OCI-LY7 (cell line): ENCODE measurements at regions not wholly inside any gene's neighbourhood (a gene's known extent, or its start where the extent isn't known, plus 50 kb on each side); places are given as distances from the start of the nearest gene placed in this dataset.

Source experiments
- BruUV-seq: library from RNA; stranded (reverse); fragments of 400-500 nt; replicated peaks from 2 replicates; lab custom pipeline; 2021; lab: Mats Ljungman, UMichigan
- CTCF ChIA-PET: fragments of 300-600 bp; sonication (Branson Sonifier 250); formaldehyde crosslinking; loops from one replicate; lab custom pipeline; 2022; ENCODE audit warnings: antibody characterized with exemption; ENCODE audit not compliant: unreplicated experiment; lab: Charles Lee
- POLR2A ChIA-PET: fragments of 300-600 bp; sonication (Branson Sonifier 250); formaldehyde crosslinking; loops from one replicate; lab custom pipeline; 2022; ENCODE audit warnings: antibody characterized with exemption; lab: Charles Lee
- DNase-seq: peaks from one replicate; pipeline ENCODE4 v3.0.0-alpha.2; 2015; ENCODE audit warnings: low spot score
- H2AFZ ChIP-seq: fragments of 200-600 bp; sonication (generic), shearing (Covaris generic); 2 replicates; pipeline ENCODE4 v1.6.1; 2014; ENCODE audit warnings: mild to moderate bottlenecking, antibody characterized with exemption, low read length, moderate library complexity
- H3K27ac ChIP-seq: fragments of 200-600 bp; sonication (generic); 2 replicates; pipeline ENCODE4 v1.5.1; 2014; ENCODE audit warnings: mixed run types, low read depth, mild to moderate bottlenecking, moderate library complexity, low read length, inconsistent platforms; ENCODE audit not compliant: poor library complexity, severe bottlenecking
- H3K36me3 ChIP-seq: fragments of 200-600 bp; sonication (generic); 2 replicates; pipeline ENCODE4 v1.6.1; 2014; ENCODE audit warnings: mild to moderate bottlenecking, antibody characterized with exemption, low read length, moderate library complexity, mixed read lengths; ENCODE audit not compliant: insufficient read depth
- H3K4me1 ChIP-seq: fragments of 200-600 bp; sonication (generic); 2 replicates; pipeline ENCODE4 v1.5.1; 2014; ENCODE audit warnings: mild to moderate bottlenecking, low read length; ENCODE audit not compliant: insufficient read depth, poor library complexity, severe bottlenecking
- H3K4me2 ChIP-seq: fragments of 200-600 bp; sonication (generic); 2 replicates; pipeline ENCODE4 v1.6.1; 2014; ENCODE audit warnings: mild to moderate bottlenecking, low read length
- H3K4me3 ChIP-seq: fragments of 200-600 bp; sonication (generic); 2 replicates; pipeline ENCODE4 v1.5.1; 2014; ENCODE audit warnings: mild to moderate bottlenecking, low read depth, low read length; ENCODE audit not compliant: poor library complexity, severe bottlenecking
- H3K79me2 ChIP-seq: fragments of 200-600 bp; sonication (generic); 2 replicates; pipeline ENCODE4 v1.6.1; 2016; ENCODE audit warnings: low read depth, mild to moderate bottlenecking, low read length, moderate library complexity, mixed read lengths; ENCODE audit not compliant: insufficient read depth
- H3K9me2 ChIP-seq: fragments of 200-600 bp; sonication (generic); 2 replicates; pipeline ENCODE4 v1.6.1; 2016; ENCODE audit warnings: mild to moderate bottlenecking, low read length, mixed read lengths; ENCODE audit not compliant: insufficient read depth
- H3K9me3 ChIP-seq: fragments of 200-600 bp; sonication (generic); 2 replicates; pipeline ENCODE4 v1.6.1; 2014; ENCODE audit warnings: mild to moderate bottlenecking, mixed run types, low read length, mixed read lengths
- H4K20me1 ChIP-seq: fragments of 200-600 bp; sonication (generic); 2 replicates; pipeline ENCODE4 v1.6.1; 2014; ENCODE audit warnings: mild to moderate bottlenecking, antibody characterized with exemption, low read length, moderate library complexity, mixed read lengths; ENCODE audit not compliant: insufficient read depth
- EZH2phosphoT487 ChIP-seq: fragments of 200-600 bp; sonication (generic); IDR thresholded peaks from 2 replicates; pipeline ENCODE4 v1.6.1; 2018; ENCODE audit warnings: low read depth, borderline replicate concordance, mild to moderate bottlenecking, mixed run types, antibody characterized with exemption, low read length, moderate library complexity, mixed read lengths
- intact Hi-C: fragments of 100-400 bp; cut with micrococcal nuclease; formaldehyde crosslinking; loops from one replicate; pipeline ENCODE4 v1.10.0; 2022; ENCODE audit not compliant: unreplicated experiment
- TF ChIP-seq, protein P1 (sequence below): fragments of 200-600 bp; sonication (generic); conservative IDR thresholded peaks from 2 replicates; pipeline ENCODE4 v1.5.1; 2014; ENCODE audit warnings: mild to moderate bottlenecking, antibody characterized with exemption, low read length, moderate library complexity, mixed read lengths

DNA sequence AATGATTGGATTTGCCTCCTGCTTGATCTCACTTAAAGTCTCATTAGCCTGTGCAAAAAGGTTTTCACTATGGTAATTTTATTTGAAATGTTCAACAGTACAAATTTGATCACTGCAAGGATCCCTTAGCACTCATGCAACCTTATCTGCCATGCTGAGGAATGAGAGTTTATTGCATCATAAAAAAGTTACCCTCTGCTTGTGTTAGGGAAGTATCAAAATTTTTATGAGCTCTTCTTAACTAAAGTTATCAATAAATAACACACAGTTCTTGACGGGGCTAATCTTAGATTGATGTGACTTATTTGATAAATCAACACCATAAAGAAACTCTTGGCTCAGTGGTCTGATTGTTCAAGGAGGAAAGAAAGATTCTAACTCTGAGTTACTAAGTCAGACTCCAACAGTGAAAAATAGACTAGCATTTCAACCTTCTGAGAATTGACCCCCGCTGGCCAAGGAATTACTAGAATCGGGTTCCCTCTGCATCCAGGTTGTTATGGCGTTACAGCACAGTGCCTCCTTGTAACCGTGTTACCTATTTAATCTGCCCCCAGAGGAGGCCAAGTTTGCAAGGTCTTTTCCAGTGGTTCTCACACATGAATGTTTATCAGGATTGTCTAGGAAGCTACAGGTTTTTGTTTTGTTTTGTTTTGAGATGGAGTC is 259.7 kb downstream of the CDCA7 start:
- Histone ChIP-seq H3K9me2 (no peaks in the 10 kb centered on the region), H3K4me1 (no peaks in the 10 kb centered on the region), H4K20me1 (no peaks in the 10 kb centered on the region), H3K27ac (no peak overlapping the region), H3K9me3 (no peaks in the 10 kb centered on the region), H3K36me3 (no peaks in the 10 kb centered on the region), H3K4me3 (no peak overlapping the region), H3K4me2 (no peak overlapping the region), H2AFZ (no peak overlapping the region), H3K79me2 (no peaks in the 10 kb centered on the region)
- intact Hi-C loops: no loop called here
- ChIA-PET POLR2A (interaction anchor here (0.9 to 1.7 kb wide), 2 partner anchors 13 to 18 kb away, joined by 3 read pairs; no protein-coding TSS in a partner anchor), CTCF (no interaction called here)
- DNase-seq: no peak
- TF ChIP-seq, protein P1, sequence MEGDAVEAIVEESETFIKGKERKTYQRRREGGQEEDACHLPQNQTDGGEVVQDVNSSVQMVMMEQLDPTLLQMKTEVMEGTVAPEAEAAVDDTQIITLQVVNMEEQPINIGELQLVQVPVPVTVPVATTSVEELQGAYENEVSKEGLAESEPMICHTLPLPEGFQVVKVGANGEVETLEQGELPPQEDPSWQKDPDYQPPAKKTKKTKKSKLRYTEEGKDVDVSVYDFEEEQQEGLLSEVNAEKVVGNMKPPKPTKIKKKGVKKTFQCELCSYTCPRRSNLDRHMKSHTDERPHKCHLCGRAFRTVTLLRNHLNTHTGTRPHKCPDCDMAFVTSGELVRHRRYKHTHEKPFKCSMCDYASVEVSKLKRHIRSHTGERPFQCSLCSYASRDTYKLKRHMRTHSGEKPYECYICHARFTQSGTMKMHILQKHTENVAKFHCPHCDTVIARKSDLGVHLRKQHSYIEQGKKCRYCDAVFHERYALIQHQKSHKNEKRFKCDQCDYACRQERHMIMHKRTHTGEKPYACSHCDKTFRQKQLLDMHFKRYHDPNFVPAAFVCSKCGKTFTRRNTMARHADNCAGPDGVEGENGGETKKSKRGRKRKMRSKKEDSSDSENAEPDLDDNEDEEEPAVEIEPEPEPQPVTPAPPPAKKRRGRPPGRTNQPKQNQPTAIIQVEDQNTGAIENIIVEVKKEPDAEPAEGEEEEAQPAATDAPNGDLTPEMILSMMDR: no peak
- no peak for TF ChIP-seq EZH2phosphoT487
- BruUV-seq: no TSS peak

DNA sequence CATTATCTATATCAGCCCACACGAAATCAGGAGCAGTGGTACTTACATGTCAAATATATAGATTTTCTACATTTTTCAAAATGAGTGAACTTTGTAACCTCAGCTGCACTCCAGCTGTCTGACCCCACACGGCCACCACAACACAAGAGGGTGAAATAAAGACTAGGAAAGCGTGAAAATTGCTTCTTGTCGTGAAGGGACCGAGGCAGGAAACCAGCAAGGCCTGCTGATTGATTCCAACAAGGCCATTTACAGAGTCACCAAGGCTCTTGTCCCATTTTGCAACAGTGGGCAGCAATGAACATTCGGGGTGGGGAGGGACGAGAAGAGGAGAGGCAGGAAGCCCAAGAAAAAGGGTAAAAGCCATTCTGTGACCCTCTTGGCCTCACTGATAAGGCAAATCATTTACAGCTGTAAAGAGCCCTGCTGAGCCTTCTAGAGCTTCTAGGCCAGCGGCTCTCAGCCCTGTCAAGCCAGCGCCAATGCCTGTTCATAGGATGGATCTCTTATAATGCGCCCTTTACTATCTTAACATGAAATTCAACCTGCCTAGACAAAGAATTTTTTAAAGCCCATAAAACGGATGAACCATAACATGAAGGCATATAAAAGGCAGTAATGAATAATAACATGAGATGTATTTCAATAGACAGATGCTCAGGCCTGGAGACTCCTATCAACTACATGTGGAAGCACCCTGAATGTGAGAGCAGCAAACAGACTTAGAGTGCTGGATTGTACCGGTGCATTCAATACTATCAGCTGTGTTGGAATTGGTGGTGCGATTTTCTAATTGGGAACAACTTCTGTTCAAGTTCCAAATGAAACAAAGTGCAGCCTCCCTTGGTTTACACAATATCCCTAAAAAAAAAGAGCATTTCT is 269.0 kb downstream of the CDCA7 start:
- Histone ChIP-seq H3K36me3 (no peaks in the 10 kb centered on the region), H3K4me2 (no peak overlapping the region), H3K79me2 (no peaks in the 10 kb centered on the region), H2AFZ (no peak overlapping the region), H3K4me3 (no peak overlapping the region), H3K27ac (no peak overlapping the region), H3K4me1 (no peaks in the 10 kb centered on the region), H3K9me3 (no peaks in the 10 kb centered on the region), H4K20me1 (no peaks in the 10 kb centered on the region), H3K9me2 (no peaks in the 10 kb centered on the region)
- intact Hi-C loops: no loop called here
- no TSS peak for BruUV-seq
- no peak for DNase-seq
- ChIA-PET POLR2A (interaction anchor here (1.1 to 1.3 kb wide), 2 partner anchors 8 to 14 kb away, joined by 3 read pairs; no protein-coding TSS in a partner anchor), CTCF (no interaction called here)
- no peak for TF ChIP-seq EZH2phosphoT487
- TF ChIP-seq, protein P1: no peak
